ENCODE measurements at regions not wholly inside any gene's neighbourhood (a gene's known extent, or its start where the extent isn't known, plus 50 kb on each side); places are given as distances from the start of the nearest gene placed in this dataset.

DNA sequence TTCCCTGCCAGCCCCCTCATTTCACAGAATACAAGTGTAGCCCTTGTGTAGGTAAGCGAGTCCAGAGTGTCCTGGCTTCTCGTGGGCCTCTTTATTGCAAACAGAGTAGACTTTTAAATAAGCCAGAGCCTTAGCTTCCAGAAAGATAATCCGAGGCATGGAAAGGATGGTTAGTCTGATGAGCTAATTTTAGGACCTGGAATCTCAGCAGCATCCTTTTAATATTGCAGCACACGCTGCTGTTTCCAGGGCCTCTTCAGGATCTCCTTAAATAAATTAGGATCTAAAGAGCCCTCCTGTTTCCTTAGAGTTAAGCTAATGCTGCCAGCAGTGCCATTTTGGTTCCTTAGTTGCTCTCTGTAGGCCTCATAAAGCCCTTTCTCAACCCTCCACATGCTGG lies 99.2 kb downstream of the RFC3 start:
- TF ChIP-seq CTCF (IDR thresholded peaks at IDR 0.05) (no peak), POLR2A (IDR thresholded peaks at IDR 0.05) (no peak)

All from Peyer's patch (tissue), 4 donors.